D721Med (cell line): ENCODE measurements at regions not wholly inside any gene's neighbourhood (a gene's known extent, or its start where the extent isn't known, plus 50 kb on each side); places are given as distances from the start of the nearest gene placed in this dataset.

Experiments used
- DNase-seq: peaks from one replicate; pipeline ENCODE4 v3.0.0; 2011; ENCODE audit warnings: low spot score; ENCODE audit not compliant: insufficient read length
- FAIRE-seq: peaks from 2 replicates; lab custom pipeline; 2011; peaks lifted over from hg19 to GRCh38; lab: Jason Lieb, UNC
- CTCF ChIP-seq: IDR thresholded peaks from 2 replicates; pipeline ENCODE4 v1.5.1; 2012; ENCODE audit warnings: mild to moderate bottlenecking, control low read depth; ENCODE audit not compliant: insufficient read depth; ENCODE audit errors: missing control alignments

DNA sequence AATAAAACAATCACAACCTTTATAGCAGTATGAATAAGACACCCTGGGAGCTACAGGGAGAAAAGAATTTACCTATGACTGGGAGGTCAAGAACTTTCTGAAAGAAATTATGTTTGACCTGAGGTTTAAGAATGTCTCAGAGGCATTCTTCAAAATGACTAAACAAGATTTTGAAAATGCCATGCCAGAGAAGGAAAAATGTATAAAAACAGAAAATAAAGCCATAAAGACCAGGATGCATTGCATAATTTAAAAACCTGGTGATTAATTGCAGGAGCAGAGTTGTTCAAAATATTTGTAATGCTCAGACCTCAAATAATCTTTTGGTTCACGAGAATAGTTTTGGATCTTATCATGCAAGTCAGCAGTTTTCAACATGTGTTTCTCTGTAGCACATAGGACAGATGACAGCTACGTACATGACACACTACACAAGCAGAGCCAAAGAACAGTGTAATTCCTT, 954.7 kb upstream of the ARRDC3 start:
- DNase-seq (no peak), FAIRE-seq (no peak)
- no peak for TF ChIP-seq CTCF

GRCh38 chr5:92332039-92332438, 948.9 kb upstream of the ARRDC3 start:
- TF ChIP-seq CTCF = no peak
- DNase-seq (no peak), FAIRE-seq (no peak)

GRCh38 chr5:92330365-92330764, 947.2 kb upstream of the ARRDC3 start:
- no peak for DNase-seq
- FAIRE-seq = no peak
- TF ChIP-seq CTCF = no peak

DNA sequence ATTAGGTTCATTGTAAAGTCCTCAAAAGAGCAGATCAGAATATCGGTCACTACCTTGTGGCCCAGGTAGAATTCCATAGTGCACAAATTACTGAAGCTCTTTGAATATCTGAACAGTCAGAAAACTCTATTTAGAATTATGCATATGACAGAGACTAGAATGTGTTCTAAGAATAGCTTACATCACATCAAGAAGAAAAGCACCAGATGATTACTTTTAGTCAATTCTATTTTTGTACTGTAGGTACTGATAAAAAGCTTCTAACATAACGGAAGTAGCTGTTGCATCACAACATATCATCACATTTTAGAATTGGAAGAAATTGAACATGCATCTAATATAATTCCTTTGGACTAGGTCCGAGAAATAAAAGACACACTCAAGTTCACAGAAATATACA, 946.6 kb upstream of the ARRDC3 start:
- DNase-seq (no peak), FAIRE-seq (no peak)
- no peak for TF ChIP-seq CTCF

DNA sequence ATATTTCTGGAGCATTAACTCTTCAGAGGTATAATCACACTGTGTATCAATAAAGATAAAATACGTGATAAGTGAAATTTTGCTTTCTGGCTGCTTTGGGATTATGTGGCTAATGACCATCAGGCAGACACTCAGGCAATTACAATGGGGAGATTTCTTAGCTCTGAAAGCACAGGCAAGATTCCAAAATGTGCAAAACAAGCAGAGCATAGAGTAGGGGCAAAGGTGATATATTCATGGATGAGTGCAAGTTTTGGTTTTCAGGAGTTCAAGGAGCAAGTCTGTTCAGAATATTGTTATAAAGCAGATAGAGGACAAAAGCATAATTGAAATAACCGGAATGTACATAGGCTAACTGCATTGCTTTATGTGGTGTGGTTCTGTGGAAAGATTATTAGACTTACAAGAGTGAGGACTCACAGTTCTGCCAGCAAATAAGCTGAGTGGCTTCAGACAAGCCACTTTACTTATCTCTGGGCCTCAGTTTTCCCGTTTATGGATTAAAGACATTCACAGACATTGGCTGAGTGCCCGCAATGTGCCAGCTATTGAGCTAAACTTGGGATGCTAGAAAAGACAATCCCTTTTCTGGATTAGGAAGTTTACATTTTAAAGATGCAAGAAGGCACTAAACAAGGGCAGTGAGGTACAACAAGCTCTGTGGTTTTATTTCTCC, 945.6 kb upstream of the ARRDC3 start:
- no peak for DNase-seq
- no peak for FAIRE-seq
- no peak for TF ChIP-seq CTCF

DNA sequence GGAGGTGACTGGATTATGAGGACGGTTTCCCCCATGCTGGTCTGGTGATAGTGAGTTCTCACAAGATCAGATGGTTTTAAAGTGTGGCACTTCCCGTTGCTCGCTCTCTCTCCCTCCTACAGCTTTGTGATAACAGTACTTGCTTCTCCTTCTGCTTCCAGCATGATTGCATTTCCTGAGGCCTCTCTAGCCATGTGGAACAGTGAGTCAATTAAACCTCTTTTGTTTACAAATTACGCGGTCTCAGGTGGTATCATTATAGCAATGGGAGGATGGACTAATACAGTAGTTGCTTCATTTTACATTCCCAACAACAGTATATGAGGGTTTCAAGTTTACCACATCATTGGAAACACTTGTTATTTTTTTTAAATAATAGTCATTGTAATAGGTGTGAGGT, 937.3 kb upstream of the ARRDC3 start:
- DNase-seq (no peak), FAIRE-seq (no peak)
- no peak for TF ChIP-seq CTCF

- DNase-seq = no peak
- FAIRE-seq = no peak
Measured at GRCh38 chr5:92313385-92313784, 930.3 kb upstream of the ARRDC3 start.

More at GRCh38 chr5:92313385-92313784, 930.3 kb upstream of the ARRDC3 start:
- TF ChIP-seq CTCF = no peak
